ENCODE measurements at regions not wholly inside any gene's neighbourhood (a gene's known extent, or its start where the extent isn't known, plus 50 kb on each side); places are given as distances from the start of the nearest gene placed in this dataset.

- peaks cover 5% of the 10 kb centered on the region; the same call in 1 of the 2 replicates for H3K36me3 Mint-ChIP-seq (ENCODE audit: low read depth)
- no peak overlapping the region for H3K4me3 Mint-ChIP-seq
- H3K9me3 Mint-ChIP-seq, result no peaks in the 10 kb centered on the region
- H3K27me3 Mint-ChIP-seq (ENCODE audit: insufficient read depth), result no peaks in the 10 kb centered on the region; the same call in 1 of the 2 replicates
- H3K4me1 Mint-ChIP-seq (ENCODE audit: low read depth), result peaks cover 26% of the 10 kb centered on the region
- H3K27ac Mint-ChIP-seq, result no peak overlapping the region
- no peak for TF ChIP-seq CTCF (IDR thresholded peaks at IDR 0.05)
- DNase-seq, result no peak
Measured at GRCh38 chr18:73315381-73315780, 447.6 kb upstream of the NETO1 start.

- Mint-ChIP-seq H3K36me3 (ENCODE audit: low read depth) (peaks cover 5% of the 10 kb centered on the region; the same call in 1 of the 2 replicates), H3K4me1 (ENCODE audit: low read depth) (peaks cover 21% of the 10 kb centered on the region), H3K4me3 (no peak overlapping the region), H3K27ac (no peak overlapping the region), H3K9me3 (no peaks in the 10 kb centered on the region), H3K27me3 (ENCODE audit: insufficient read depth) (no peaks in the 10 kb centered on the region; the same call in 1 of the 2 replicates)
- no peak for DNase-seq
- TF ChIP-seq CTCF (IDR thresholded peaks at IDR 0.05), result no peak
Measured at GRCh38 chr18:73313476-73313875, 445.7 kb upstream of the NETO1 start.

- no peak for DNase-seq
- Mint-ChIP-seq H3K27ac (no peak overlapping the region), H3K4me3 (no peak overlapping the region), H3K27me3 (ENCODE audit: insufficient read depth) (no peaks in the 10 kb centered on the region; the same call in 1 of the 2 replicates), H3K4me1 (ENCODE audit: low read depth) (0 out of 2 replicates have a peak, but pooled peaks cover 8% of the 10 kb centered on the region), H3K9me3 (no peaks in the 10 kb centered on the region), H3K36me3 (ENCODE audit: low read depth) (no peaks in the 10 kb centered on the region)
- no peak for TF ChIP-seq CTCF (IDR thresholded peaks at IDR 0.05)
Measured at GRCh38 chr18:73296686-73297085, 428.9 kb upstream of the NETO1 start.

GRCh38 chr18:73292156-73292555 is 424.4 kb upstream of the NETO1 start:
- Mint-ChIP-seq H3K27ac (no peak overlapping the region), H3K27me3 (ENCODE audit: insufficient read depth) (peaks cover 2% of the 10 kb centered on the region)

GRCh38 chr18:73288813-73289212 is 421.0 kb upstream of the NETO1 start:
- DNase-seq, result no peak
- no peak overlapping the region for H3K4me3 Mint-ChIP-seq
- peaks cover 2% of the 10 kb centered on the region; the same call in 1 of the 2 replicates for H3K27me3 Mint-ChIP-seq (ENCODE audit: insufficient read depth)
- H3K27ac Mint-ChIP-seq, result no peak overlapping the region
- no peaks in the 10 kb centered on the region for H3K36me3 Mint-ChIP-seq (ENCODE audit: low read depth)
- no peak for TF ChIP-seq CTCF (IDR thresholded peaks at IDR 0.05)
- H3K9me3 Mint-ChIP-seq, result no peaks in the 10 kb centered on the region
- peaks cover 2% of the 10 kb centered on the region for H3K4me1 Mint-ChIP-seq (ENCODE audit: low read depth)

More at GRCh38 chr18:73292156-73292555, 424.4 kb upstream of the NETO1 start:
- DNase-seq, result no peak
- Mint-ChIP-seq H3K9me3 (no peaks in the 10 kb centered on the region), H3K4me3 (no peak overlapping the region), H3K36me3 (ENCODE audit: low read depth) (no peaks in the 10 kb centered on the region), H3K4me1 (ENCODE audit: low read depth) (no peaks in the 10 kb centered on the region)
- TF ChIP-seq CTCF (IDR thresholded peaks at IDR 0.05), result no peak

GRCh38 chr18:73286584-73286983 is 418.8 kb upstream of the NETO1 start:
- H3K36me3 Mint-ChIP-seq (ENCODE audit: low read depth), result no peaks in the 10 kb centered on the region
- no peak for TF ChIP-seq CTCF (IDR thresholded peaks at IDR 0.05)
- peaks cover 2% of the 10 kb centered on the region; the same call in 1 of the 2 replicates for H3K27me3 Mint-ChIP-seq (ENCODE audit: insufficient read depth)
- H3K9me3 Mint-ChIP-seq, result no peaks in the 10 kb centered on the region
- no peak overlapping the region for H3K27ac Mint-ChIP-seq
- no peak for DNase-seq
- H3K4me1 Mint-ChIP-seq (ENCODE audit: low read depth), result peaks cover 14% of the 10 kb centered on the region
- no peak overlapping the region for H3K4me3 Mint-ChIP-seq

Measured in HFFc6 (cell line).